GM18511 (cell line): ENCODE measurements at regions not wholly inside any gene's neighbourhood (a gene's known extent, or its start where the extent isn't known, plus 50 kb on each side); places are given as distances from the start of the nearest gene placed in this dataset.
"Not testable (repeated sequence)": the region's sequence is repeated elsewhere in the genome, so short reads cannot be mapped to it uniquely, and the experiment has no call there.

Experiments used
- ATAC-seq: cut with Tn5 transposase; IDR thresholded peaks from one replicate; pipeline ENCODE4 v1.9.1; 2021; ENCODE audit warnings: mild to moderate bottlenecking, moderate library complexity; ENCODE audit not compliant: unreplicated experiment

- no peak for ATAC-seq
Measured at GRCh38 chrX:112377481-112377880, 294.9 kb upstream of the TRPC5 start.

- ATAC-seq = no peak
Measured at GRCh38 chrX:112368371-112368770, 285.8 kb upstream of the TRPC5 start.

- no peak for ATAC-seq
Measured at GRCh38 chrX:112367065-112367464, 284.5 kb upstream of the TRPC5 start.

GRCh38 chrX:112359906-112360305 is 277.3 kb upstream of the TRPC5 start:
- no peak for ATAC-seq

GRCh38 chrX:112355931-112356330 is 273.4 kb upstream of the TRPC5 start:
- ATAC-seq = no peak

- no peak for ATAC-seq
Measured at GRCh38 chrX:112341598-112341997, 259.0 kb upstream of the TRPC5 start.

GRCh38 chrX:112313201-112313600 is 230.6 kb upstream of the TRPC5 start:
- no peak for ATAC-seq

GRCh38 chrX:112306027-112306426 is 223.5 kb upstream of the TRPC5 start:
- no peak for ATAC-seq

- no peak for ATAC-seq
Measured at GRCh38 chrX:112279940-112280339, 197.4 kb upstream of the TRPC5 start.

- no peak for ATAC-seq
Measured at GRCh38 chrX:112270991-112271390, 188.4 kb upstream of the TRPC5 start.

GRCh38 chrX:112266136-112266535 is 183.6 kb upstream of the TRPC5 start:
- no peak for ATAC-seq

- ATAC-seq = no peak
Measured at GRCh38 chrX:112259375-112259774, 176.8 kb upstream of the TRPC5 start.

- ATAC-seq = no peak
Measured at GRCh38 chrX:112254896-112255295, 172.3 kb upstream of the TRPC5 start.

GRCh38 chrX:112247714-112248113 is 165.1 kb upstream of the TRPC5 start:
- ATAC-seq = no peak

- ATAC-seq = no peak
Measured at GRCh38 chrX:112235547-112235946, 153.0 kb upstream of the TRPC5 start.

GRCh38 chrX:112233164-112233563 is 150.6 kb upstream of the TRPC5 start:
- ATAC-seq = peak; percentile 88

- ATAC-seq = not testable (repeated sequence)
Measured at GRCh38 chrX:112226795-112227194, 144.2 kb upstream of the TRPC5 start.

- no peak for ATAC-seq
Measured at GRCh38 chrX:112223391-112223790, 140.8 kb upstream of the TRPC5 start.

GRCh38 chrX:112218388-112218787 is 135.8 kb upstream of the TRPC5 start:
- no peak for ATAC-seq

- ATAC-seq = peak; percentile 85
Measured at GRCh38 chrX:112211459-112211858, 128.9 kb upstream of the TRPC5 start.

GRCh38 chrX:112197840-112198239 is 115.3 kb upstream of the TRPC5 start:
- ATAC-seq = no peak

- ATAC-seq = no peak
Measured at GRCh38 chrX:112190646-112191045, 108.1 kb upstream of the TRPC5 start.

GRCh38 chrX:112181361-112181760 is 98.8 kb upstream of the TRPC5 start:
- ATAC-seq = not testable (repeated sequence)

GRCh38 chrX:112164420-112164819 is 81.8 kb upstream of the TRPC5 start:
- no peak for ATAC-seq
